CD14-positive monocyte (primary cell): ENCODE measurements at regions not wholly inside any gene's neighbourhood (a gene's known extent, or its start where the extent isn't known, plus 50 kb on each side); places are given as distances from the start of the nearest gene placed in this dataset.

Experiments
- DNase-seq, 3 donors: peaks; one replicate each; pipeline ENCODE4 v3.0.0-alpha.2; 2011 to 2022
- H2AFZ ChIP-seq: 2 replicates; pipeline ENCODE4 v1.6.0; 2012; ENCODE audit warnings: mild to moderate bottlenecking, low read depth, low read length, inconsistent platforms; ENCODE audit not compliant: insufficient read depth, poor library complexity, severe bottlenecking
- H3K27ac ChIP-seq, 2 donors: 1 replicate in 1 of 2; 2 replicates in 1 of 2; pipeline ENCODE4 v1.5.1; 2012 to 2013; ENCODE audit warnings: low read length in 2 of 2, control low read depth in 1 of 2, inconsistent platforms in 1 of 2, low read depth in 1 of 2, mild to moderate bottlenecking in 1 of 2
- H3K27me3 ChIP-seq, 2 donors: one replicate each; pipeline versions ENCODE4 v1.6.0 to v1.6.1; 2011 to 2013; ENCODE audit warnings: low read length in 2 of 2; ENCODE audit not compliant: control insufficient read depth in 2 of 2, insufficient read depth in 2 of 2
- H3K36me3 ChIP-seq, 2 donors: replicated peaks in 1 of 2; 1 replicate in 1 of 2; 2 replicates in 1 of 2; pipeline versions ENCODE4 v1.5.1 to v1.6.1; 2012 to 2013; ENCODE audit warnings: low read length in 2 of 2, control low read depth in 1 of 2, inconsistent platforms in 1 of 2, mild to moderate bottlenecking in 1 of 2; ENCODE audit not compliant: insufficient read depth in 2 of 2, control insufficient read depth in 1 of 2
- H3K4me1 ChIP-seq, 2 donors: 1 replicate in 1 of 2; 2 replicates in 1 of 2; pipeline versions ENCODE4 v1.5.1 to v1.6.1; 2012 to 2013; ENCODE audit warnings: low read length in 2 of 2, control low read depth in 1 of 2, inconsistent platforms in 1 of 2, mild to moderate bottlenecking in 1 of 2, moderate library complexity in 1 of 2; ENCODE audit not compliant: insufficient read depth in 2 of 2, control insufficient read depth in 1 of 2
- H3K4me2 ChIP-seq: replicated peaks from 2 replicates; pipeline ENCODE3; 2012; ENCODE audit warnings: low read length, moderate library complexity, mild to moderate bottlenecking; ENCODE audit not compliant: poor library complexity, severe bottlenecking; ENCODE audit errors: extremely low read depth
- H3K4me3 ChIP-seq, 3 experiments: fragments of 200-600 bp in 1 of 3; sonication (generic) in 1 of 3; replicated peaks in 1 of 3; 1 replicate in 2 of 3; 2 replicates in 1 of 3; pipeline ENCODE4 v1.5.1; 2011 to 2013; ENCODE audit warnings: low read length in 3 of 3, mild to moderate bottlenecking in 3 of 3, control low read depth in 2 of 3, low read depth in 2 of 3, inconsistent platforms in 1 of 3, moderate library complexity in 1 of 3
- H3K79me2 ChIP-seq: 2 replicates; pipeline ENCODE4 v1.6.0; 2012; ENCODE audit warnings: mild to moderate bottlenecking, control low read depth, inconsistent platforms, low read length, moderate library complexity; ENCODE audit not compliant: insufficient read depth
- H3K9ac ChIP-seq: 2 replicates; pipeline ENCODE4 v1.6.0; 2017; ENCODE audit warnings: low read length, mild to moderate bottlenecking; ENCODE audit not compliant: insufficient read depth, poor library complexity, severe bottlenecking
- H3K9me3 ChIP-seq, 2 donors: replicated peaks in 1 of 2; 1 replicate in 1 of 2; 2 replicates in 1 of 2; pipeline versions ENCODE4 v1.5.1 to v1.6.1; 2012 to 2013; ENCODE audit warnings: low read length in 2 of 2, control low read depth in 1 of 2; ENCODE audit not compliant: control insufficient read depth in 1 of 2, insufficient read depth in 1 of 2
- H4K20me1 ChIP-seq: 2 replicates; pipeline ENCODE4 v1.6.0; 2012; ENCODE audit warnings: mild to moderate bottlenecking, low read length, control low read depth, moderate library complexity; ENCODE audit not compliant: insufficient read depth
- H3K27ac Mint-ChIP-seq, 7 donors: one replicate each; pipeline ENCODE4 v1.8.0; 2020; ENCODE audit warnings: mild to moderate bottlenecking in 7 of 7, mixed read lengths in 7 of 7, moderate library complexity in 6 of 7, inconsistent platforms in 2 of 7
- H3K27me3 Mint-ChIP-seq, 3 donors: one replicate each; pipeline ENCODE4 v1.8.0; 2021 to 2022; ENCODE audit warnings: low read depth in 3 of 3, mild to moderate bottlenecking in 3 of 3, mixed read lengths in 3 of 3, moderate library complexity in 3 of 3, inconsistent platforms in 1 of 3
- H3K36me3 Mint-ChIP-seq, 2 donors: one replicate each; pipeline ENCODE4 v1.8.0; 2020; ENCODE audit warnings: mixed read lengths in 2 of 2, inconsistent platforms in 1 of 2, mild to moderate bottlenecking in 1 of 2
- H3K4me1 Mint-ChIP-seq: one replicate; pipeline ENCODE4 v1.8.0; 2020; ENCODE audit warnings: mild to moderate bottlenecking, mixed read lengths
- H3K4me3 Mint-ChIP-seq, 2 donors: one replicate each; pipeline ENCODE4 v1.8.0; 2020; ENCODE audit warnings: mild to moderate bottlenecking in 2 of 2, mixed read lengths in 2 of 2, moderate library complexity in 1 of 2
- H3K9me3 Mint-ChIP-seq, 7 donors: one replicate each; pipeline ENCODE4 v1.8.0; 2020 to 2022; ENCODE audit warnings: mixed read lengths in 7 of 7, mild to moderate bottlenecking in 6 of 7, moderate library complexity in 6 of 7, inconsistent platforms in 2 of 7
- WGBS: methylation state at CpG from one replicate; pipeline ENCODE4 v1.1.5; 2013; ENCODE audit warnings: missing lambda C conversion rate; ENCODE audit not compliant: insufficient coverage; 5-methylcytosine and 5-hydroxymethylcytosine counted together
- intact Hi-C, 2 donors: fragments of 100-400 bp; cut with micrococcal nuclease; formaldehyde crosslinking; loops; one replicate each; pipeline versions ENCODE4 v1.15.0 to v1.15.1; 2023
- TF ChIP-seq, protein P1 (sequence below): fragments of 200-600 bp; IDR thresholded peaks from one replicate; pipeline ENCODE4 v1.8.0; 2022; ENCODE audit warnings: antibody characterized with exemption, mild to moderate bottlenecking

DNA sequence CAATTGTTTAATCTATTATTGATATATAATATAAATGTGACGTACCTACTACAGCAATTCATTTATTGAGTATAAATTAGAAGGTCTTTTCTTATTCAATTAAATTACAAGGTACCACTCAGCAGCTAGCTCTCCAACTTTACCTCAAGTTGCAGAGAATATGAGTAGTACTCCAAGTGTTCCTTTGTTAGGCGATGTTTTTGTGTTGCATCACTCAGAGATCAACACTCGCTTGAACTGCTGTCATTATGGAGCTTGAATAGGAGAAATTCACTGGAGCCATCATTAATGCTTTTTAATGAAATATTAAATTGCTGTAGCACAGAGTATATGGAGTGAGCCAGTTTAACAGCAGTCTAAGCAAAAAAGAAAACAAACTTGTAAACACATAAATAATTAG is 320.0 kb downstream of the FSIP2 start:
- Histone ChIP-seq H3K27ac (no peak overlapping the region), H3K9ac (no peak overlapping the region), H4K20me1 (no peaks in the 10 kb centered on the region), H3K9me3 (no peaks in the 10 kb centered on the region), H3K79me2 (no peaks in the 10 kb centered on the region), H3K36me3 (no peaks in the 10 kb centered on the region), H3K4me3 (no peak overlapping the region), H3K4me1 (no peaks in the 10 kb centered on the region), H2AFZ (no peak overlapping the region), H3K27me3 (no peaks in the 10 kb centered on the region), H3K4me2 (no peak overlapping the region)
- no CpG with 5 or more reads among the region's 3 CpGs for WGBS
- Mint-ChIP-seq H3K4me3 (no peak overlapping the region), H3K36me3 (no peaks in the 10 kb centered on the region), H3K27me3 (no peaks in the 10 kb centered on the region), H3K27ac (no peak overlapping the region), H3K4me1 (no peaks in the 10 kb centered on the region), H3K9me3 (no peaks in the 10 kb centered on the region)
- intact Hi-C loops: no loop called here
- no peak for DNase-seq
- TF ChIP-seq, protein P1, sequence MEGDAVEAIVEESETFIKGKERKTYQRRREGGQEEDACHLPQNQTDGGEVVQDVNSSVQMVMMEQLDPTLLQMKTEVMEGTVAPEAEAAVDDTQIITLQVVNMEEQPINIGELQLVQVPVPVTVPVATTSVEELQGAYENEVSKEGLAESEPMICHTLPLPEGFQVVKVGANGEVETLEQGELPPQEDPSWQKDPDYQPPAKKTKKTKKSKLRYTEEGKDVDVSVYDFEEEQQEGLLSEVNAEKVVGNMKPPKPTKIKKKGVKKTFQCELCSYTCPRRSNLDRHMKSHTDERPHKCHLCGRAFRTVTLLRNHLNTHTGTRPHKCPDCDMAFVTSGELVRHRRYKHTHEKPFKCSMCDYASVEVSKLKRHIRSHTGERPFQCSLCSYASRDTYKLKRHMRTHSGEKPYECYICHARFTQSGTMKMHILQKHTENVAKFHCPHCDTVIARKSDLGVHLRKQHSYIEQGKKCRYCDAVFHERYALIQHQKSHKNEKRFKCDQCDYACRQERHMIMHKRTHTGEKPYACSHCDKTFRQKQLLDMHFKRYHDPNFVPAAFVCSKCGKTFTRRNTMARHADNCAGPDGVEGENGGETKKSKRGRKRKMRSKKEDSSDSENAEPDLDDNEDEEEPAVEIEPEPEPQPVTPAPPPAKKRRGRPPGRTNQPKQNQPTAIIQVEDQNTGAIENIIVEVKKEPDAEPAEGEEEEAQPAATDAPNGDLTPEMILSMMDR: no peak

DNA sequence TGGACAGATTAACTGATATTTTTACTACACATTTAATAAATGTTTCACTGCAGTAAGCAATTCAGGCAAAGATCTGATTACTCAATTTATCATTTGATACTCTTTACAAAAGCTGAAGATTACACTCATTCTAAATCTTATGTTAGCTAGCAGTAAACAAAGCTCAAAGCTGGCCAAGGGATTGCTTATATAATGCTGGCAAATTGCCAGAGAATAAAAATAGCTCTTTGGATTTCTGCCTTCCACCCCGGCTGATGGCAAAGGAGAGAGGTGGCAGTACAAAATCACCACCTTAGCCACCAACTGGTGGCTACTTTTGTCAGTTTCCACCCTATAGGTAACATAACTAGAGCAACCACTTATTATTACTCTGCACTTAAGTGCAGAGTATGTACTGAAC is 320.5 kb downstream of the FSIP2 start:
- no peaks in the 10 kb centered on the region for H3K79me2 ChIP-seq
- Mint-ChIP-seq H3K27me3 (no peaks in the 10 kb centered on the region), H3K27ac (no peak overlapping the region), H3K4me1 (no peaks in the 10 kb centered on the region), H3K36me3 (no peaks in the 10 kb centered on the region), H3K4me3 (no peak overlapping the region), H3K9me3 (no peaks in the 10 kb centered on the region)
- no peaks in the 10 kb centered on the region for H4K20me1 ChIP-seq
- no peaks in the 10 kb centered on the region for H3K9me3 ChIP-seq
- H3K27ac ChIP-seq: no peak overlapping the region
- H3K4me1 ChIP-seq: no peaks in the 10 kb centered on the region
- no peaks in the 10 kb centered on the region for H3K27me3 ChIP-seq
- intact Hi-C loops: no loop called here
- DNase-seq: no peak
- no CpG with 5 or more reads among the region's 1 CpG for WGBS
- H3K4me3 ChIP-seq: no peak overlapping the region
- no peak overlapping the region for H3K9ac ChIP-seq
- no peak overlapping the region for H2AFZ ChIP-seq
- H3K4me2 ChIP-seq: no peak overlapping the region
- TF ChIP-seq, protein P1: no peak
- no peaks in the 10 kb centered on the region for H3K36me3 ChIP-seq
